GM12873 (cell line): ENCODE measurements at regions not wholly inside any gene's neighbourhood (a gene's known extent, or its start where the extent isn't known, plus 50 kb on each side); places are given as distances from the start of the nearest gene placed in this dataset.

Experiments
- TF ChIP-seq, protein P1 (sequence below): IDR thresholded peaks from 2 replicates; pipeline ENCODE4 v1.5.1; 2012; ENCODE audit warnings: low read depth, mild to moderate bottlenecking, moderate library complexity, low read length, control low read depth; ENCODE audit not compliant: insufficient read depth; ENCODE audit errors: missing control alignments

DNA sequence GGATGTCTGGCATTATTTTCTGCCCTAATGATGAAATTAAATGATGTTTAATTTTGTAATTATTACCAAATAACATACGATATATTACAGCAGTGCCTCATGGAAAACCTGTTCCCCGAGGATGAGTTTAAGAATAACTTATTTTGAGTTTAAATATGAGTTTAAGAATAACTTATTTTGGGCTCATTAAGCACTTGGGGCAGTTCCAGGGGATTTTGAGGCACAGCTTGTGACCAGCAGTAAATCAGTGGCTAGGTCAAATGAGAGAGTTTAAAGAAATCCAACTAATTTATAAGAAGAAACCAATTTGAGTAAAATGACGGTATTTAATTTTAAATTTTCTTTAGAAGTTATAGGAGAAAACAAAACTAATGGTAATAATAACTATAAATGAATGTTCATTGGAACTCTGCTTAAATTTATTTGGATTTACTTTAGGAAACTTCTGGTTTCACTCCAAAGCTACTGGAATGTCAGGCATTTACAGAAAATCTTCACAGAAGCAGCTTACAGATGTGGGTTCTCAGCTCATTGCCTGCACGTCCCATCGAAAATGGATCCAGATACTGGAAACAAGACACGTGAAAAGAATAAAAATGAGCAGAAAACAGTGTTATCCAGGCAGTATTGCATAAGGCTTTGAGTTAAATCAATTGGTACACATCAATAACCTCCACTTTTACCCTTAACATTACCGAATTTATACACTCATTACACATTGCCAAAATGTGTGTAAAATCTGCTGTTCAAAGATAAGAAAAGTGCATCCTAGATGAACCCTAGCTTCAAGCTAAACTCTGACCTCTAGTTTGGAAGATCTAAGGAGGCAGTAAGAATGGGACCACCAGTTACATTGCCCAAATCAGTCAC, 784.5 kb upstream of the IGFBP3 start:
- TF ChIP-seq, protein P1, sequence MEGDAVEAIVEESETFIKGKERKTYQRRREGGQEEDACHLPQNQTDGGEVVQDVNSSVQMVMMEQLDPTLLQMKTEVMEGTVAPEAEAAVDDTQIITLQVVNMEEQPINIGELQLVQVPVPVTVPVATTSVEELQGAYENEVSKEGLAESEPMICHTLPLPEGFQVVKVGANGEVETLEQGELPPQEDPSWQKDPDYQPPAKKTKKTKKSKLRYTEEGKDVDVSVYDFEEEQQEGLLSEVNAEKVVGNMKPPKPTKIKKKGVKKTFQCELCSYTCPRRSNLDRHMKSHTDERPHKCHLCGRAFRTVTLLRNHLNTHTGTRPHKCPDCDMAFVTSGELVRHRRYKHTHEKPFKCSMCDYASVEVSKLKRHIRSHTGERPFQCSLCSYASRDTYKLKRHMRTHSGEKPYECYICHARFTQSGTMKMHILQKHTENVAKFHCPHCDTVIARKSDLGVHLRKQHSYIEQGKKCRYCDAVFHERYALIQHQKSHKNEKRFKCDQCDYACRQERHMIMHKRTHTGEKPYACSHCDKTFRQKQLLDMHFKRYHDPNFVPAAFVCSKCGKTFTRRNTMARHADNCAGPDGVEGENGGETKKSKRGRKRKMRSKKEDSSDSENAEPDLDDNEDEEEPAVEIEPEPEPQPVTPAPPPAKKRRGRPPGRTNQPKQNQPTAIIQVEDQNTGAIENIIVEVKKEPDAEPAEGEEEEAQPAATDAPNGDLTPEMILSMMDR = no peak

DNA sequence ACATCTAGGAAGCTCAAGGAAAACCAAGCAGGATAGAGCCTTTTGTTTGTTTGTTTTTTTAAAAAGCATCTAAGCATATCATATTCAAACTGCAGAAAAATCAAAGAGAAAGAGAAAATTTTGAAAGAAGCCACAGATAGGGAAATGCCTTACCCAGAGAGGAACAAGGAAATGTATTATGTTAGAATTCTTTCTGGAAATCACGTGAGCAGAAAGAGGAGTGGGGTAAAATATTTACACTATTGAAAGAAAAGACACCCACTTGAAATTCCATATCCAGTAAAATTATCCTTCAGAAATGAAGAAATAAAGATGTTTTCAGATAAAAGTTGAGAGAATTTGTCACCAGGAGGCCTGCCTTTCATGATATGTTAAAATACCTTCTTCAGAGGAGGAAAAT, 775.7 kb upstream of the IGFBP3 start:
- TF ChIP-seq, protein P1 = no peak

DNA sequence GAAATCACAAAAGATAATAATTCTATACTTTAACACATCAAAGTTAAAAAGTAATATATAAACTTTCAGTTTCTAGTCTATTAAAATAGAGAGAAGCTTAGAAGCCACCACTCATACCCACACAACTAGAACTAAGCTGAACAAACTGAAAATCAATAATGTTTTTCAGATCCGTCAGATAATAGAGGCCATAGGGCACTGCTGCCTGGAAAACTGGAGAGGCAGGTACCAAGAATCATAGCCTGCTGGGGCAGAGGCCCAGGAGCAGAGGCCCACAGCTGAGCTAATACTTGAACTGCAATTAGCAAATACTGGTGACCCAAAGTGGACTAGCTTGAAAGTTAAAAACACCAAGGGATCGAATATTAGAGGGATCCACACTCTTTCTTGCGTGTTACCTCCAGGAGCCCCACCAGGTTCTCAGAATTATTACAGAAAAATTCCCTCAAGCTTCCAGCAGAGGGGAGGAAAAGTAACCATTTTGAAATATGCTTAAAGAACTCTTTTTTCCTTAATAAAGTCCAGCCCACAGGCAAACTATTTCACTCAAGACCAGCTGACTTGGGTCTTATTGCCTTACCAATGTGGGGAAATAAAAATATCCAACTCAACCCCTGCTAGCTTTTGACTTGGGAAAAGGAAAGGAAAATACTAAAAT, 774.1 kb upstream of the IGFBP3 start:
- TF ChIP-seq, protein P1 = no peak

DNA sequence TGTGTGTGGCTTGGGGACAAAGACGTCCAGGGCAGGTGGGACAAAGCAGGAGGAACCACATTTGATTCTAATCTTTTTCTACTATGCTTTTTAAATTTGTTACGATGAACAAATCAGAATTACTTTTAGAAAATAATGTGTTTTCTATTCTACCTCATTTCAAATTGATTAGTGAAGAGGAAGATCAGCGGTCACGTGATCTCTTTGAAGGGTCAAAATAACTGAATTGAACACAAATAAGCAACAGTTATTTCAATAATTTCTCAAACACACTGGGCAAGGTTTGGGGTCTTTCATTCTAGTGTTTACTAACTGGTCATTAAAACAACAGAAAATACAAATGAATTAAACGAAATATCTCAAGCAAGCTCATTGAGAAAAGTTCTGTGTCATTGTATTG, 773.0 kb upstream of the IGFBP3 start:
- TF ChIP-seq, protein P1 = no peak

DNA sequence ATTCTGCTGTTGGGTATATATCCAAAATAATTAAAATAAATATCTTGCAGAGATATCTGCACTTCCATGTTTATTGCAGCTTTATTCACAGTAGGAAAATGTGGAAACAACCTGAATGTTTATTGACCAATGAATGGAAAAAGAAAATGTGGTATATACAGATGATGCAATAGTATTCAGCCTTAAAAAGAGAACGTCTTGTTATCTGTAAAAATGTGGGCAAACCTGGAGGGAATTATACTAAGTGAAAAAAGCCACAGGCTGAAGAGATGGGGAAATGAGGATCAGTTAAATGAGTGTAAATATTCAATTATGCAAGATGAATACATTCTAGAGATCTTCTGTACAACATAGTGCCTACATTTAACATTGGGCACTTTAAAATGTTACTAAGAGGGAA, 766.1 kb upstream of the IGFBP3 start:
- TF ChIP-seq, protein P1 = no peak

DNA sequence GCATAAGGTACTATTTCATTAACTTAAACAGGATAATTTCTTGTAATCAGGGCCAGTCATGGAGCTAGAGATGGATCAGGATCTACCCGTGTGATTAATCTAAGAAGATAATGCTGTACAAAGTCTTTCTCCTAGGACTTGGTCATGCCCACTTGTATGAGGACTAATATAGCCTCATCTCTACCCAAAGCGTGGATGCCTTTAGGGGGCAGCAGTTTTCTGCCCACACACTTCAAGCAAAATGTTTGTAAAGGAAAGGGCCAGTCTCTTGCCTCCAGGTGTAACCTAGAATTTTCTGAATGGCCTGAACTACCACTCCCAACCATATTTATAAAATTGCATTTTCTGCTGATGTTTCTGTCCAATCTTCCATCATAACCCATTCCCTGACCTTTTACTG, 764.0 kb upstream of the IGFBP3 start:
- TF ChIP-seq, protein P1 = no peak

DNA sequence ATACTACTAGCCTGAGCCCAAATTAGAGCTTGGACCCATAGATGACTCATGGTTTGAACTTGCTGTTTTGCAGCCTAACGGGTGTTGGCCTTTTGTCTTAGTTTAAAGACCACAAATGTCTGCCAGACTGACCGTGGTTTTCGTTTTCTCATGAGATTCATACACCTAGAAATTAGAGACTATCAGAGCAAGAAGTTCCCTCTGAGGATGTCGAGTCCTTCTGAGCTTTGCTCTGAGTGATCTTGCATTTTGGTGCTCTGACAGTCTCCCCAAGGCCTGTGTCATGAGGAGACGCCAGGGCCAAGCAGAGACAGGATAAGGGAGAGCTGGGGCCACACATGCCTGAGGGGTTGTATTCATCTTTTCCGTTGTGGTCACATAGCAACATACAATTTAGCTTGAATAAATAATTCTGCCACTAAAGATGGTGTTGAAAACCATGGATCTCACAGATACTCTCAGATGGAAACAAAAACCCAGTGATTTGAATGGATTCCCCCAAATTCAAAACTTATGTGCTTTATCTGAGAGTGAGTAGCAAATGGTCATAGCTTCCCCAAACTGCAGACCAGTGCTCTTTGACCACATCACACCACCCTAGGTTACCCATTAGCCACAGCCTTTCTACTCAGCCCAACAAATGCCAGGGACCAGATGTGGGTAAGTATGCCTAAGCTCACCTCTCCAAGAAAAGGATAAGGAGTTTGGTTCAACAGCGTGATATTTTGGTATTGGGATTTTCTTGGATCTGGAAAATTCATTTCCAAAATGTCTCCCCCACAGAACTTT, 762.0 kb upstream of the IGFBP3 start:
- TF ChIP-seq, protein P1 = no peak
